Endothelial cell (in vitro differentiated cells): ENCODE measurements at regions not wholly inside any gene's neighbourhood (a gene's known extent, or its start where the extent isn't known, plus 50 kb on each side); places are given as distances from the start of the nearest gene placed in this dataset.

Experiments
- DNase-seq: peaks from one replicate; pipeline ENCODE4 v3.0.0; 2021; ENCODE audit warnings: low spot score
- H3K27ac Mint-ChIP-seq: one replicate; pipeline ENCODE4 v1.8.0; 2021; ENCODE audit warnings: mixed read lengths, inconsistent platforms; ENCODE audit not compliant: unreplicated experiment
- H3K27me3 Mint-ChIP-seq: one replicate; pipeline ENCODE4 v1.8.0; 2021; ENCODE audit warnings: mild to moderate bottlenecking, moderate library complexity, mixed read lengths, inconsistent platforms; ENCODE audit not compliant: unreplicated experiment
- H3K36me3 Mint-ChIP-seq: one replicate; pipeline ENCODE4 v1.8.0; 2021; ENCODE audit warnings: mild to moderate bottlenecking, low read depth, mixed read lengths, inconsistent platforms; ENCODE audit not compliant: unreplicated experiment
- H3K4me1 Mint-ChIP-seq: one replicate; pipeline ENCODE4 v1.8.0; 2021; ENCODE audit warnings: mild to moderate bottlenecking, mixed read lengths, inconsistent platforms; ENCODE audit not compliant: unreplicated experiment
- H3K4me3 Mint-ChIP-seq: one replicate; pipeline ENCODE4 v1.8.0; 2021; ENCODE audit warnings: mild to moderate bottlenecking, mixed read lengths, inconsistent platforms; ENCODE audit not compliant: unreplicated experiment
- H3K9me3 Mint-ChIP-seq: one replicate; pipeline ENCODE4 v1.8.0; 2021; ENCODE audit warnings: mixed read lengths, inconsistent platforms; ENCODE audit not compliant: unreplicated experiment
- CTCF ChIP-seq: fragments of 200-600 bp; sonication (generic); IDR thresholded peaks from one replicate; pipeline ENCODE4 v1.5.0; 2021; ENCODE audit warnings: antibody characterized with exemption; ENCODE audit not compliant: unreplicated experiment

- H3K9me3 Mint-ChIP-seq: no peaks in the 10 kb centered on the region
- no peak overlapping the region for H3K4me3 Mint-ChIP-seq
- DNase-seq: no peak
- TF ChIP-seq CTCF: no peak
- no peak overlapping the region for H3K27ac Mint-ChIP-seq
- H3K36me3 Mint-ChIP-seq: no peaks in the 10 kb centered on the region
- no peaks in the 10 kb centered on the region for H3K4me1 Mint-ChIP-seq
- H3K27me3 Mint-ChIP-seq: no peaks in the 10 kb centered on the region
Measured at GRCh38 chr9:26725573-26725972, 167.0 kb downstream of the CAAP1 start.

GRCh38 chr9:26723486-26723885 is 169.1 kb downstream of the CAAP1 start:
- no peak overlapping the region for H3K27ac Mint-ChIP-seq
- no peaks in the 10 kb centered on the region for H3K4me1 Mint-ChIP-seq
- peak; percentile 58 for TF ChIP-seq CTCF
- no peak overlapping the region for H3K4me3 Mint-ChIP-seq
- H3K27me3 Mint-ChIP-seq: no peaks in the 10 kb centered on the region
- no peaks in the 10 kb centered on the region for H3K9me3 Mint-ChIP-seq
- DNase-seq: peak; percentile 80
- no peaks in the 10 kb centered on the region for H3K36me3 Mint-ChIP-seq

GRCh38 chr9:26722755-26723154 is 169.8 kb downstream of the CAAP1 start:
- Mint-ChIP-seq H3K4me3 (no peak overlapping the region), H3K9me3 (no peaks in the 10 kb centered on the region), H3K27ac (no peak overlapping the region), H3K36me3 (no peaks in the 10 kb centered on the region), H3K27me3 (no peaks in the 10 kb centered on the region), H3K4me1 (no peaks in the 10 kb centered on the region)
- DNase-seq: no peak
- no peak for TF ChIP-seq CTCF

- H3K27me3 Mint-ChIP-seq: no peaks in the 10 kb centered on the region
- no peaks in the 10 kb centered on the region for H3K36me3 Mint-ChIP-seq
- TF ChIP-seq CTCF: no peak
- no peak overlapping the region for H3K4me3 Mint-ChIP-seq
- H3K27ac Mint-ChIP-seq: no peak overlapping the region
- no peaks in the 10 kb centered on the region for H3K4me1 Mint-ChIP-seq
- H3K9me3 Mint-ChIP-seq: no peaks in the 10 kb centered on the region
- no peak for DNase-seq
Measured at GRCh38 chr9:26710008-26710407, 182.6 kb downstream of the CAAP1 start.

- no peak for TF ChIP-seq CTCF
- Mint-ChIP-seq H3K27ac (no peak overlapping the region), H3K4me1 (no peaks in the 10 kb centered on the region), H3K4me3 (no peak overlapping the region), H3K27me3 (no peaks in the 10 kb centered on the region), H3K36me3 (no peaks in the 10 kb centered on the region), H3K9me3 (no peaks in the 10 kb centered on the region)
- DNase-seq: no peak
Measured at GRCh38 chr9:26706223-26706622, 186.4 kb downstream of the CAAP1 start.
